Left colon (tissue), 2 donors: ENCODE measurements at regions not wholly inside any gene's neighbourhood (a gene's known extent, or its start where the extent isn't known, plus 50 kb on each side); places are given as distances from the start of the nearest gene placed in this dataset.
A peak's percentile ranks its signal among the peaks of the same experiment; 100 is the strongest.

Experiments used
- ATAC-seq: fragments of 200-7000 bp; cut with Tn5 transposase; one replicate; pipeline ENCODE4 v1.9.1; 2020; ENCODE audit warnings: mild to moderate bottlenecking, moderate library complexity
- DNase-seq, 2 donors: peaks; one replicate each; pipeline ENCODE4 v3.0.0-alpha.2; 2020
- intact Hi-C, 2 donors: fragments of 100-400 bp; cut with DNase I in 1 of 2; cut with micrococcal nuclease in 1 of 2; formaldehyde crosslinking; loops; one replicate each; pipeline versions ENCODE4 v1.11.2 to v1.14.0; 2022; cut with DNase I, micrococcal nuclease
- donor health status: DM: no; HTN: no; CAD: no.
- donor health status: DM: yes; HTN: yes; CAD: no.

DNA sequence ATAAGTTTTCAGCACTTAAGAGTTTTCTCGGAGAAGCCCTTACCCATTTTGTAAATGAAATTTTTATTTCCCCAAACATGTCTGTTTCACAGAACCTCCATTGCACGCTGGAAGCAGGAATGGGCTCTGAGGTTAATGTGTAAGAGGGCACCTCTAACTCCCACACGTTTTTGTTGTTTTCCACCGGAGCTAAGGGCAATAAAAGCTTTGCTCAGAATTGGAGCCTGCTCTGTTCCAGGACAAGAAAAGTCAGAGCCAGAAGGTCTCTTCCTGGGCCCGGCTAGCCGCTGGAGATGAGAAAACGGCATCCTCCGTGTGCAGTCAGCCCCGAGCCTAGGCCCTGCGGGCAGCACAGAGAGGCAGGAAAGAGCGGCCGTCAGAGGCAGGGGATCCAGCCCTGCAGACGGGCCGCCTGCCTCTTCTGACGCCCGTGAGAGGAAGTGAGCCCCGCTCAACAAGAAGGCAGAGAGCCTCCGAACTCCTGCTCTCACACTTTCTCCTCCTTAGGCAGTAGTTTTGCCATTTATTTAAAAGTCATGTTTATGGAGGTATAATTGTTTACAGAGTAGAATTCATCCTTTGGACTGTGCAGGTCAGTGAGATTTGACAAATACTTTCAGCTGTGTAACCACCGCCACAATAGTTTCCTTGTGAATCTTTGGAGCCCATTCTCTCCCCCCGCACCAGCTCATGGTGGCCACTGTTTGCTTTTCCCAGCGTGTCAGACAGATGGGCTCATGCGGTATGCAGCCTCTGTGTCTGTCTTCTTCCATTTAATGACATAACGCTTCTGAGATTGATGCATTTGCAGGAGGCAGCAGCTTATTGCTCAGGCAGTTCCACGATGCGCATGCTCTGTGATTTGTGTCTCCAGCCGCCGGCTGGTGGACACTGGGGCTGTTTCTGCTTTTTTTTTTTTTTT lies 117.3 kb downstream of the GALR1 start:
- intact Hi-C loops: no loop called here
- DNase-seq (peak; percentile 56 to 72), ATAC-seq (peak; percentile 89)

DNA sequence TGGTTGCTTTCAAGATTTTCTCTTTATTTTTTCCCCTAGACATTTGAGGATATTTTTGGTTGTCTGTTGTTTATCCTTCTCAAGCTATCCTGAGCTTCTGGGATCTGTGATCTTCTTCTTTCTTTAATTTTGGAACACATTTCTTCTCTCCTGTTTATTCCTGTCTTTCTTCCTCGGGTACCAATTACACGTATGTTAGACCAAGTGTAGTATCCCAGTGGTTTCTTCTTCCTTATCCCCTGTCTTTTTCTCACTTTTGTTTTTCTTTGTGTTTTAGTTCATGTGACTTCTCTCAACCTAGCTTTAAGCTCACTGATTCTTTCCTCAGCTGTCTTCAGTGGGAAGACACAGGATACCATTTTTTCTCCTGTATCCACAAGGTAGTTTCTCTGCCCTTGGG lies 120.0 kb downstream of the GALR1 start:
- ATAC-seq (no peak), DNase-seq (no peak)
- intact Hi-C loops: no loop called here

DNA sequence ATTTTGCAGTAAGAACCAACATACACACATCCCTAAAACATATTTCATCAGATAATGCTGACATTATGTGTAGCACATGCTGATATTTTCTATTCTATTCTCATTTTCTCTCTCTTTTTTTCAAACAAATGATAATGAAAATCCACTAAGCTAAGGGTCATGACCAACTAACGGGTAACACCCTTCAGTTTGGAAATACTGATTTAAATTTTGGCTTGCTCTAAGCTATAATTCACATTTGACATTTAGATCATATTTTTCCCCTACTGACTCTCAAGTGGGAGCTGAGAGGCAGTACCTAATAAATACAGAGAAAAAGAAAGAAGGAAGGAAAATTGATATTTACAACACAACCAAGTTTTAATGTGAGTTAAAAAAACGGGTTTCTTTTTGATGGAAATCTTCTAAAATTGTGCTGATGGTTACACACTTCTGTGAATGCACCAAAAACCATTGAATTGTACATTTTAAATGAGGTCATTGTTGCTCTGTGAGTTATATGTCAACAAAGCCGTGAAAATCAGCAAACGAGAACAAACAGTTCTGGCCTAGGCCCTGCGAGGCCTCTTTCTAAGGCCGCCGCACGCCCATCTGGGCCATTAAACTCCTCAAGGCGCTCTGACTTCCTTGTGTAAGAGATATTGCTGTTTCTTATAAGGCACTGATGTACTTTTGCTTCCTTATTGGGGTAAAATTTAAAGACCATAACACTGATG lies 124.2 kb downstream of the GALR1 start:
- intact Hi-C loops: no loop called here
- peak; percentile 64 to 78 for DNase-seq
- ATAC-seq: peak; percentile 96

DNA sequence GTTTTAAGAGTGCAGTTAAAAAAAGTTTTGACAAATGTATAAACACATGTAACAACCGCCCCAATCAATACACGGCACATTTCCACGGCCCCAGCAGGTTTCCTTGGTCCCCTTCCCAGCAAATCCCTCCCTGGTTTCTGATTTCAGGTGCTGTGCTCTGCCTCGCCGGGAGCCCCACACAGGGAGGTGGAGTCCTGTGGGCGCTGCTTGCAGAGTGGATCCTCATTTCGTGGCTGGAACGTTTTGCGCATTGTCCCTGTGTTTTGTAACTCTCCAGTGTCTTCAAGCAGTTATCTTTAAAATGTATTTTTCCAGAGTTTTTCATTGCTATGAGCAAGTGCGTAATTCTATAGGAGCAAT lies 124.8 kb downstream of the GALR1 start:
- intact Hi-C loops: no loop called here
- ATAC-seq (no peak), DNase-seq (peak in 1 of 2 donors; percentile 35)

DNA sequence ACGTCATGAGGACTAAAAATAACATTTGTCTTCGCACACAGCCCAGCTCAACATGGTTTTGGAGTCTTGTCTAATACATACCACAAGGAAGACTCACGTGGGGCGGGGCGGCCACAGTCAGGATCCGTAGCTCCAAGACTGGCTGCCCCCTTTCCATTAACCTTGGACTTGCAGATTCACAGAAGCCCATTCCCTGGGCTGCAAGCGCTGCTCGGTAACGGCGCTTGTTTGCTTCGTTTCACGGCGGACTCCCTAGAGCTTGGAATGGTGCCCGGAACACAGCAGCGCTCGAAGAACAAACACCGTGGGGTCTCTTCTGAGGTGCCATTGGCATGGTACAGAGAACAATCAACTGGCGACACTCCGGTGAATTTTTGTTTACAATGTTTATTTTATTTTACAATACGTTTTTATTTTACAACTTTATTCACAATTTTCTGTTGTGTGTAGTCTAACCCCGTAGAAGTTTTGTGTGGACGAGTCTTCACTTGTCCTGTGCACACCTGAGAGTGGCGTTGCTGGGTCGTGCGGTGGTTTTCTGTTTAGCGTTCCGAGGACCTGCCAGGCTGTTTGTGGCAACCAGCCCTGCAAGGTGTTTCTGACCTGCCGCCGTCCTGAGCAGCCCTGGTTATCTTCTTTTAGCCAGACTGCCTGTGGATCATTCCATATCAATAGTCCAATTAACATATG lies 126.5 kb downstream of the GALR1 start:
- peak; percentile 44 for ATAC-seq
- peak in 1 of 2 donors; percentile 35 for DNase-seq
- intact Hi-C loops: no loop called here

DNA sequence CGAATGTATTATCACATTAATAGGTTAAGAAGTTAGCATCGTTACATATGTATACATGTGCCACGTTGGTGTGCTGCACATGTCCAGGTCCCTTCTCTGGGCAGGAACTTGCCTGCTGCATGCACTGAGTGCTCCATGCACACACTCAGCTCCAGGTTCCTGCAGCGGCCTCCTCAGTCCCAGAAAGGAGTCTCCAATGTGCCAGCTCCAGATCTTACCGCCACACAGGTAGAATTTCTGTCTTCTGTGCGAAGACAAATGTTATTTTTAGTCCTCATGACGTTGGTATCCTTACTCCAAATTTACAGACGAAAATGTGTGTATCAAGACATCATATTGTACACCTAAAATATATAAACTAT lies 127.1 kb downstream of the GALR1 start:
- DNase-seq (no peak), ATAC-seq (no peak)
- intact Hi-C loops: no loop called here

DNA sequence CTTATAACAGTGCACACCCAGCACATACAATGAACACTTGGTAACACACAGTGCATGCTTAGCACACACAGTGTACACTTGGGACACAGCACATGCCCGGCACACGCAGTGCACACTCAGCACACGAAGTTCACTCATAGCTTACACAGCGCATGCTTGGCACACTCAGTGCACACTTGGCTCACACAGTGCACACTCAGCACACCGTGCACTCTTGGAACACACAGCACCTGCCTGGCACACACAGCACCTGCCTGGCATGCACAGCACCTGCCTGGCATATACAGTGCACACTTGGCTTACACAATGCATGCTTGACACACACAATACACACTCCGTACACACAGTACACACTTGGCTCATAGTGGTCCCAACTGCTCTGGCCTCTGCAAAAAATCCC lies 128.2 kb downstream of the GALR1 start:
- intact Hi-C loops: no loop called here
- no peak for ATAC-seq
- DNase-seq: no peak

DNA sequence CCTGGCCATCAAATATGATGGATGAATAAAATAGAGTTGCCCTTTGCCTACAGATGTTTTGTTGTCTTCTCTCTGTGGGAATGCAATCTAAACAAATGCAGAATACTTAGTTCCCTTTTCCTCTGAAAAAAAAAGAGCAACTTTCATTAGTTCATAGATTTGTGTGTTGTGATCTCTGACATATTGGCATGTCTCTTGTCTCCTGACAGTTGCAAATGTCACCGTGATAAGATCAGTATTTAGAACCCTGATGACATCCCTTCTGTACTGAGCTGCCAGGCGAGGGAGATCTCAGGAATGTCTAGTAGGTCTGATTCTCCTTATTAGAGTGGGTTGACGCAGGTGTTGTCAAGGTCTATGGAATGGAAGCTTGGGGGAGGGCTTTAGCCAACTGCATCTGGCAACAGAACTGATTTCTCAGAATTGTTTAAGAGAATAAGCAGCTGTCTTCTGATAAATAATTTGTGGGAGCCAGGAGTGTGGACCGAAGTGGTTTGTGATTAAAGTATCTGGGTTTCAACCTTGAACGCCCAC lies 130.4 kb downstream of the GALR1 start:
- no peak for DNase-seq
- intact Hi-C loops: no loop called here

DNA sequence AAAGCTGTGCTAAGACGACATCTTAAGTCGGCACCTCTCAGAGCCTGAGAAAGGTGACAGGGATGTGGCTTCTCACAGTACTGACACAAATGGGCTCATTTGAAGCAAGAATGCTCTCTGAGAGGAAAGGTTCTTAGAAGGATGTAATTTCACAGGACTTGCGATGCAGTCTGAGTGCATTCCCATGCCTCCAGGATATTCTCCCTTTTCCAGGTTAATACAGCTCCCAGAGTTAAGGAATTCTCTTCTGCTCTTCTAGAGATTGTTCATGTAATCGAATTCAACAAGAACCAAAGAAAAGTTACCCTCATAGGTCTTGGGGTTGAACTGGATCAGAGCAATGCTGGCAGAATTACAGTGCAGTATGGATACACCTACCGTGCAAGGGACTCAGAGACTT lies 131.0 kb downstream of the GALR1 start:
- intact Hi-C loops: no loop called here
- ATAC-seq (no peak), DNase-seq (no peak)

More for the DNA sequence above, 130.4 kb downstream of the GALR1 start:
- no peak for ATAC-seq

DNA sequence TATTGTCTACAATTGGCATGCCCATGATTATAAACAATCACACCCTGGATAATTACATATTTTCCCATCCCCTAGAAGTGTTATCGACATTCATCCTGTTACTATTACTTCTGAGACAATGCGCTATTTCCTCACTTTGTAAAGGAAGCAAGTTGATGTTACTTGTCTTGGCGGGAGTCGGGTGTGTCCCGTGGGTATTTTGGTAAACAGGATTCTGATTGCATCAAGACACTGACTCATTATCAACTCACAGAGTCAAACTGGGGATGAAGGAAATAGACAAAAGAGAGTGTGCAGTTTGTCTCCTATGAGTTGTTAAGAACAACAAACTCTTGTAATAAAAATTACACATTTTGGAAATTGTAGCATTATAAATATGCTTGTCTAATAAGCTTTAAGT lies 142.7 kb downstream of the GALR1 start:
- ATAC-seq: no peak
- intact Hi-C loops: no loop called here
- DNase-seq: no peak

DNA sequence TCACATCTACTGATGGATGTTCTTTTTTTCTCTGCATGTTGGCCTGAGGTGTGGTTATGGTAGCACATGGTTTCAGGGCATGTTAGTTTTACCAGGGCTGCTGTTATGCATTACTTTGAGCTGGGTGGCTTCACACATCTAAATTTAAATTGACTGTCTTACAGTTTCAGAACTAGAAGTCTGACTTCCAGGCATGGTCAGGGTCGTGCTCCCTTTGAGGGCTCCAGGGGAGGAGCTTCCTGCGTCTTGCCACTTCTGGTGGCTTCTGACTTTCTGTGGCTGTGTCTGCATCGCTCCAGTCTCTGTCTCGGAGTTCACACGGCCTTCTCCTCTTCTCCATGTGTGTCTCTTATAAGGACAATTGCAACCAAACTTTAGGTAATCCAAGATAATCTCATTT lies 143.9 kb downstream of the GALR1 start:
- DNase-seq: no peak
- ATAC-seq: no peak
- intact Hi-C loops: no loop called here

DNA sequence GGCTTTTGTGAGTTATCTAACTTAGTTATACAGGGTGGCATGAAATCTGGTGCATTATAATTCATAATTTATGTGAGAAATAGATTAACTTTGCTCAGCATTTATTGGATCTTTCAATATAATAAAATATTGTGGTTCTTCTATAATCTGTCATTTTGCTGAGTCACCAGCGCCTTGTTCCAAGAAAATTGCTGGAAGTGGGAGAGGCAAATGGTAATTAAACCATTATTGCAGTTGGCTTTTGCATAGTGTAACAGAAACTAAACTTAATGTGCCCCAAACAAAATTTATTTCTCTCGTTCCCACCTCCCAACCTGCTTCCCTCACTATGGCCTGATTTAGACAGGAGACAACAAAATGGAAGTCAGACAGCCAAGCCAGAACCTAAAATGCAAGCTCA lies 146.3 kb downstream of the GALR1 start:
- DNase-seq (peak in 1 of 2 donors; percentile 19), ATAC-seq (peak; percentile 65)
- intact Hi-C loops: no loop called here

DNA sequence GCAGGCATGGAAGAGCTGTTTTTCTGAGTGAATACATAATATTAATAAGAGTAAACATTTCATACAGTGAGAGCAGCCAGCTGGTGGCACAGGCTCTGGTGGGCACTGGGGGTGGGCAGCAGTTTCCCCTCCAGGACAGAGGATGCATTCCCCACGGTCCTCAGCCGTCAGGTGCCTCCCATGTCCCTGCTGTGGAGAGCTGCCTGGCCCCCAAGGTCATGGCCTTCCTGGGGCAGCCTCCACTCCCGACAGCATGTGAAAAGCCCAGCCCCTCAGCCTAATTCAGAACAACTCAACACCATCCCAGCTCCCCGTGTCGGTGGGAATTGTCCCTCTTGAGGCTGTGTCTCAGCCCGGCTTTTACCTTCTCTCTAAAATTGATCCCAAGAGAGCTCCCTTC lies 147.4 kb downstream of the GALR1 start:
- ATAC-seq (no peak), DNase-seq (no peak)
- intact Hi-C loops: no loop called here

DNA sequence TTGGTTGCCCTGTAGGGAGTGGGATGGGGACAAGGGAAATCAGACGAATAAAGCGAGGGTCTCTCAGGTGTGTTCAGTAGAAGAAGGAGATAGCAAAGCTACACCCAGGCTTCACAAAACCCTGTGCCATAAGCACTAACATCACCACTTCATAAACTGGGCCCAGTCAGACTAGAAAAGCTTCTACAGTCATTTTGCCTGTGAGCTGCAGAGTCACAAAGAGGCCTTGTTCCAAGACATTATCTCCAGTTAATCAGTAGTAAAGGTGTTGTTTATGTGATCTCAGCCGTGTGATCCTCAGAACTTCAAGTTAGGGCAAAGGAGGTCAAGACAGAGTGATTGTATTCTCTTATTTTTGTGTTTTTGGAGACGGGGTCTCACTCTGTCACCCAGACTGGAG lies 148.0 kb downstream of the GALR1 start:
- intact Hi-C loops: no loop called here
- no peak for DNase-seq
- ATAC-seq: peak; percentile 89

DNA sequence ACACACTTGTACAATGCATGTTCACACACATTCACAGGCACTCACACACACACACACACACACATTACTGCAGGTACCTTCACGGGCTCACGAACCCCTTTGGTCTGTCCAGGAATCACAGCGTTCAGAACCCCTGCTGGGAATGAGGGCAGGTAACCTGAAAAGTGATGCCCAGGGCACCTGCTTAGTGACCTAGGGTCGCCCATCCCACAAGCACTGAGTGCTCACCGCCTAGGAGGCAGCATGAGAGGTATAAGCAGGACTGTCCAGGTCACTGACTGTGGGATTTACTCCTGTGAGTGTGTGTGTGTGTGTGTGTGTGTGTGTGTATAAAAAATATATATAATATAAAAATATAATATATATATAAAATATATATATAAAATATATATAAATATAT lies 150.9 kb downstream of the GALR1 start:
- DNase-seq (no peak), ATAC-seq (no peak)
- intact Hi-C loops: no loop called here

DNA sequence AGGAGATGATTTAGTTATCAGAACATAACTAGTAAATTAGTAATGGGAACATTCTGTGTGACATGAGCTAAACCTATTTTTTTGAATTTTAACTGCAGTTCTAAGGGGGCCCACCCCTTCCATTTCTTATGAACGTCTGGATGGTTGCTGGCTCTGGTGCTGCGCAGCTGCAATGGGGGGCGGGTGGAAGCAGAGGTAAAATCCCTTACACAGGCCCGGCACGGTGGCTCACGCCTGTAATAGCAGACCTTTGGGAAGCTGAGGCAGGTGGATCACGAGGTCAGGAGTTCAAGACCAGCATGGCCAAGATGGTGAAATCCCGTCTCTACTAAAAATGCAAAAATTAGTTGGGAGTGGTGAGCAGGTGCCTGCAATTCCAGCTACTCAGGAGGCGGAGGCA lies 151.5 kb downstream of the GALR1 start:
- intact Hi-C loops: no loop called here
- ATAC-seq (no peak), DNase-seq (no peak)

DNA sequence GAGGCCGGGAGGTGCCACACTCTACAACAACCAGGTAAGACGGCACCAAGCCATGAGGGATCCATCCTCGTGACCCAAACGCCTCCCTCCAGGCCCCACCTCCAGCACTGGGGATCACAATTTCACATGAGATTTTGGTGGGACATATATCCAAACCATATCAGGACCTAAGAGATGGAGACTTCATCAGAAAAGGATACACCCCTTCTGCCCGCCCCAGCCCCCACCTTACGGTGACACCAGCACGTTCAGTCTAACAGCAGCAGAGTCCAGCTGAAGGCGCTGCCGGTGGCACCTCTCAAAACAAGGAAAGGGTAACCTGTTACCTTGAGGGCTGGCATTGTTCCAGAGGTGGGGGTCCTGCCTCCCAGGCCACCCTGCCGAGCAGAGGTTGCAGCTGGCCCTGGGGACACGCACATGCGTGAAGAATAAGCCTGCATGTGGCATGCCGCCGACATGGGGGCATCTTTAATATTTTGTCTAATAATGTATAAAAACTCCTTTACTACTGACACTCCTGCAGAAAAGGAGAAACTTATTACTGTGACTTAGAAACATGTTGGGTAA lies 154.4 kb downstream of the GALR1 start:
- ATAC-seq: no peak
- intact Hi-C loops: no loop called here
- DNase-seq: no peak

DNA sequence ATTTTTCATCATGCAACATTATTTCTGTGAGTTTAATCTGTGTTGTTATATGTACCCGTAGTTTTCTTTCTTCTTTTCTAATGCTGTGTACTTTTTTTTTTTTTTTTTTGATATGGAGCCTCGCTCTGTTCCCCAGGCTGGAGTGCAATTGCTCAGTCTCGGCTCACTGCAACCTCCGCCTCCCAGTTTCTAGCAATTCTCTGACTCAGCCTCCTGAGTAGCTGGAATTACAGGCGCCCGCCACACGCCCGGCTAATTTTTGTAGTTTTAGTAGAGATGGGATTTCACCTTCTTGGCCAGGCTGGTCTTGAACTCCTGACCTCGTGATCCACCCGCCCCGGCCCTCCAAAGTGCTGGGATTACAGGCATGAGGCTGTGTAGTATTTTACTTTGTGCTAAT lies 155.4 kb downstream of the GALR1 start:
- no peak for ATAC-seq
- no peak for DNase-seq
- intact Hi-C loops: no loop called here

DNA sequence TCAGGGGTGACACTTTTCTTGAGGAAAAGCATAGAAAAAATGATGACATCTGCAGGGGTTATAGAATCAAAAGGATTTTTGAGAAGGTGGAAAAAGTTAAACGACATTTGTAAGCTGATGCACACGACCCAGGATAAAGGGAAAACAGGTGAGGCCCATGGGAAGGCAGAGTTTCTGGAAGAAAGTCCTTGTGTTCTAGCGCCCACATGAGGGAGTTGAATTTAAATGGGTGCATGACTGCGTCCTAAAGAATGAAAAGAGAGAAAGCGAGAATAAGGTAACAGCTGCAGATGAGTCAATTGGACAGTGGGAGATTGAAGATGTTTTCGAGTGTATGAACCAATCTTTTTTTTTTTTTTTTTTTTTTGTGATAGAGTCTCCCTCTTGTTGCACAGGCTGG lies 158.1 kb downstream of the GALR1 start:
- DNase-seq (no peak), ATAC-seq (no peak)
- intact Hi-C loops: no loop called here
